ENCODE measurements at regions not wholly inside any gene's neighbourhood (a gene's known extent, or its start where the extent isn't known, plus 50 kb on each side); places are given as distances from the start of the nearest gene placed in this dataset.

GRCh38 chr4:10204401-10205058 is 87.9 kb upstream of the WDR1 start:
- no peaks in the 10 kb centered on the region for H3K4me1 ChIP-seq (ENCODE audit: control insufficient read depth in 2 of 2, insufficient read depth in 2 of 2, low read length in 2 of 2)
- ATAC-seq (ENCODE audit: low read depth) (no peak), DNase-seq (no peak)
- ChIA-PET POLR2A (no interaction called here), CTCF (no interaction called here)
- no peak overlapping the region for H3K9ac ChIP-seq (ENCODE audit: low read length)
- Mint-ChIP-seq H3K27me3 (peaks cover 11% of the 10 kb centered on the region), H3K27ac (no peak overlapping the region), H3K4me1 (no peaks in the 10 kb centered on the region), H3K4me3 (no peak overlapping the region), H3K9me3 (ENCODE audit: insufficient read depth) (no peaks in the 10 kb centered on the region)
- H3K9me3 ChIP-seq (ENCODE audit: control extremely low read depth in 1 of 3, control insufficient read depth in 2 of 3, insufficient read depth in 1 of 3, low read length in 2 of 3), result no peaks in the 10 kb centered on the region
- H3K27ac ChIP-seq (ENCODE audit: low read length in 2 of 2), result no peak overlapping the region
- WGBS (ENCODE audit: insufficient coverage), result 96% methylated on average over 8 of the region's 9 CpGs
- H3K36me3 ChIP-seq (replicated peaks in 1 of 2; ENCODE audit: control extremely low read depth in 1 of 2, control insufficient read depth in 1 of 2, extremely low read depth in 1 of 2, insufficient read depth in 2 of 2, low read length in 1 of 2), result no peaks in the 10 kb centered on the region
- intact Hi-C loops (cut with micrococcal nuclease), result no loop called here
- H2AFZ ChIP-seq (ENCODE audit: insufficient read depth, low read depth, low read length, poor library complexity, severe bottlenecking), result no peak overlapping the region
- no peaks in the 10 kb centered on the region for H4K20me1 ChIP-seq (ENCODE audit: control insufficient read depth, insufficient read depth, low read length, poor library complexity, severe bottlenecking)
- no peak for TF ChIP-seq EZH2 (IDR thresholded peaks at IDR 0.05; ENCODE audit: borderline replicate concordance, insufficient read depth, low read depth, low read length, poor library complexity, severe bottlenecking)
- TF ChIP-seq CTCF (IDR thresholded peaks at IDR 0.05), result no peak
- H3K27me3 ChIP-seq (replicated peaks in 1 of 4; ENCODE audit: control extremely low read depth in 1 of 4, control insufficient read depth in 3 of 4, insufficient read depth in 4 of 4, low read length in 3 of 4), result peaks cover 0 to 13% (median 2%) of the 10 kb centered on the region in 4 experiments
- no peaks in the 10 kb centered on the region for H3K79me2 ChIP-seq (ENCODE audit: control insufficient read depth, insufficient read depth, low read length)
- no peak overlapping the region for H3K4me3 ChIP-seq (ENCODE audit: control extremely low read depth in 1 of 5, extremely low read depth in 1 of 5, insufficient read depth in 1 of 5, low read depth in 2 of 5, low read length in 4 of 5)
- no peak overlapping the region for H3K4me2 ChIP-seq (replicated peaks; ENCODE audit: low read depth, low read length, poor library complexity, severe bottlenecking)

GRCh38 chr4:10203851-10204250 is 87.3 kb upstream of the WDR1 start:
- H4K20me1 ChIP-seq (ENCODE audit: control insufficient read depth, insufficient read depth, low read length, poor library complexity, severe bottlenecking), result no peaks in the 10 kb centered on the region
- ATAC-seq (ENCODE audit: low read depth) (no peak), DNase-seq (no peak)
- peaks cover 0 to 13% (median 2%) of the 10 kb centered on the region in 4 experiments for H3K27me3 ChIP-seq (replicated peaks in 1 of 4; ENCODE audit: control extremely low read depth in 1 of 4, control insufficient read depth in 3 of 4, insufficient read depth in 4 of 4, low read length in 3 of 4)
- no peak overlapping the region for H2AFZ ChIP-seq (ENCODE audit: insufficient read depth, low read depth, low read length, poor library complexity, severe bottlenecking)
- H3K9me3 ChIP-seq (ENCODE audit: control extremely low read depth in 1 of 3, control insufficient read depth in 2 of 3, insufficient read depth in 1 of 3, low read length in 2 of 3), result no peaks in the 10 kb centered on the region
- intact Hi-C loops (cut with micrococcal nuclease), result no loop called here
- ChIA-PET CTCF (no interaction called here), POLR2A (no interaction called here)
- no peaks in the 10 kb centered on the region for H3K36me3 ChIP-seq (replicated peaks in 1 of 2; ENCODE audit: control extremely low read depth in 1 of 2, control insufficient read depth in 1 of 2, extremely low read depth in 1 of 2, insufficient read depth in 2 of 2, low read length in 1 of 2)
- H3K4me3 ChIP-seq (ENCODE audit: control extremely low read depth in 1 of 5, extremely low read depth in 1 of 5, insufficient read depth in 1 of 5, low read depth in 2 of 5, low read length in 4 of 5), result no peak overlapping the region
- H3K27ac Mint-ChIP-seq, result no peak overlapping the region
- H3K27ac ChIP-seq (ENCODE audit: low read length in 2 of 2), result no peak overlapping the region
- WGBS (ENCODE audit: insufficient coverage), result 69% methylated on average over 2 of the region's 3 CpGs
- peaks cover 9% of the 10 kb centered on the region for H3K27me3 Mint-ChIP-seq
- H3K4me2 ChIP-seq (replicated peaks; ENCODE audit: low read depth, low read length, poor library complexity, severe bottlenecking), result no peak overlapping the region
- no peaks in the 10 kb centered on the region for H3K4me1 ChIP-seq (ENCODE audit: control insufficient read depth in 2 of 2, insufficient read depth in 2 of 2, low read length in 2 of 2)
- no peaks in the 10 kb centered on the region for H3K79me2 ChIP-seq (ENCODE audit: control insufficient read depth, insufficient read depth, low read length)
- H3K9me3 Mint-ChIP-seq (ENCODE audit: insufficient read depth), result no peaks in the 10 kb centered on the region
- H3K9ac ChIP-seq (ENCODE audit: low read length), result no peak overlapping the region
- H3K4me1 Mint-ChIP-seq, result no peaks in the 10 kb centered on the region
- TF ChIP-seq EZH2 (IDR thresholded peaks at IDR 0.05; ENCODE audit: borderline replicate concordance, insufficient read depth, low read depth, low read length, poor library complexity, severe bottlenecking) (no peak), CTCF (IDR thresholded peaks at IDR 0.05) (no peak)
- no peak overlapping the region for H3K4me3 Mint-ChIP-seq

All from B cell (primary cell).